WTC11 (cell line): ENCODE measurements at regions not wholly inside any gene's neighbourhood (a gene's known extent, or its start where the extent isn't known, plus 50 kb on each side); places are given as distances from the start of the nearest gene placed in this dataset.

ENCODE experiments used
- ATAC-seq: fragments of 200-7000 bp; cut with Tn5 transposase; 2 replicates; pipeline ENCODE4 v1.10.0; 2021; ENCODE audit warnings: mild to moderate bottlenecking, moderate library complexity
- CTCF ChIA-PET: fragments of 300-600 bp; sonication (Branson Sonifier 250); formaldehyde crosslinking; loops from one replicate; lab custom pipeline; 2021; ENCODE audit warnings: antibody characterized with exemption; lab: Charles Lee
- POLR2A ChIA-PET: fragments of 350-600 bp; sonication (Branson Sonifier 250); formaldehyde crosslinking; loops from one replicate; lab custom pipeline; 2021; ENCODE audit warnings: antibody characterized with exemption; lab: Charles Lee
- DNase-seq: peaks from one replicate; pipeline ENCODE4 v3.0.0; 2021; ENCODE audit warnings: low spot score
- H3K27ac Mint-ChIP-seq: 2 replicates; pipeline ENCODE4 v1.8.0; 2021; ENCODE audit warnings: mixed read lengths
- H3K27me3 Mint-ChIP-seq: 2 replicates; pipeline ENCODE4 v1.8.0; 2021; ENCODE audit warnings: low read depth, mild to moderate bottlenecking, moderate library complexity, mixed read lengths
- H3K36me3 Mint-ChIP-seq: 2 replicates; pipeline ENCODE4 v1.8.0; 2021; ENCODE audit warnings: mixed read lengths
- H3K4me1 Mint-ChIP-seq: 2 replicates; pipeline ENCODE4 v1.8.0; 2022; ENCODE audit warnings: mixed read lengths
- H3K4me3 Mint-ChIP-seq: 2 replicates; pipeline ENCODE4 v1.8.0; 2021; ENCODE audit warnings: mild to moderate bottlenecking, moderate library complexity, mixed read lengths
- H3K9me3 Mint-ChIP-seq: 2 replicates; pipeline ENCODE4 v1.8.0; 2021; ENCODE audit warnings: mixed read lengths
- GTF2I ChIP-seq: fragments of 250-450 bp; sonication (Bioruptor Pico); conservative IDR thresholded peaks from 2 replicates; pipeline ENCODE4 v1.4.0; 2021; ENCODE audit warnings: mild to moderate bottlenecking
- HMGA2 ChIP-seq: fragments of 250-450 bp; sonication (Bioruptor Pico); IDR thresholded peaks from 2 replicates; pipeline ENCODE4 v1.4.0; 2021; ENCODE audit warnings: mild to moderate bottlenecking, moderate library complexity
- JAZF1 ChIP-seq: fragments of 250-450 bp; sonication (Bioruptor Pico); IDR thresholded peaks from 2 replicates; pipeline ENCODE4 v1.9.0; 2021; ENCODE audit warnings: moderate library complexity, mild to moderate bottlenecking, inconsistent platforms
- JUN ChIP-seq: sonication (generic); formaldehyde crosslinking; IDR thresholded peaks from 2 replicates; pipeline ENCODE4 v1.8.0; 2023; ENCODE audit warnings: mild to moderate bottlenecking, missing genetic modification reagents
- NFE2L1 ChIP-seq: sonication (generic); formaldehyde crosslinking; IDR thresholded peaks from 2 replicates; pipeline ENCODE4 v1.8.1; 2023; ENCODE audit warnings: missing genetic modification reagents
- NFYB ChIP-seq: sonication (generic); formaldehyde crosslinking; conservative IDR thresholded peaks from 2 replicates; pipeline ENCODE4 v1.8.0; 2022; ENCODE audit warnings: low read depth, missing genetic modification reagents
- RELA ChIP-seq: sonication (generic); formaldehyde crosslinking; IDR thresholded peaks from 2 replicates; pipeline ENCODE4 v1.8.1; 2022; ENCODE audit warnings: missing genetic modification reagents, mild to moderate bottlenecking, borderline replicate concordance
- SP1 ChIP-seq: sonication (generic); formaldehyde crosslinking; conservative IDR thresholded peaks from 2 replicates; pipeline ENCODE4 v1.8.1; 2022; ENCODE audit warnings: missing genetic modification reagents
- ZBTB21 ChIP-seq: sonication (generic); formaldehyde crosslinking; IDR thresholded peaks from 2 replicates; pipeline ENCODE4 v1.8.1; 2023; ENCODE audit warnings: mild to moderate bottlenecking, missing genetic modification reagents, borderline replicate concordance
- ZNF219 ChIP-seq: sonication (generic); formaldehyde crosslinking; IDR thresholded peaks from 2 replicates; pipeline ENCODE4 v1.8.0; 2023; ENCODE audit warnings: missing genetic modification reagents, mild to moderate bottlenecking, borderline replicate concordance
- ZNF232 ChIP-seq: sonication (generic); formaldehyde crosslinking; IDR thresholded peaks from 2 replicates; pipeline ENCODE4 v1.8.0; 2022; ENCODE audit warnings: mild to moderate bottlenecking, missing genetic modification reagents
- ZNF263 ChIP-seq: sonication (generic); formaldehyde crosslinking; IDR thresholded peaks from 2 replicates; pipeline ENCODE4 v1.8.1; 2022; ENCODE audit warnings: low read depth, mild to moderate bottlenecking, moderate library complexity, missing genetic modification reagents
- ZNF317 ChIP-seq: sonication (generic); formaldehyde crosslinking; IDR thresholded peaks from 2 replicates; pipeline ENCODE4 v1.8.1; 2023; ENCODE audit warnings: low read depth, mild to moderate bottlenecking, moderate library complexity, missing genetic modification reagents, borderline replicate concordance
- ZNF396 ChIP-seq: fragments of 250-450 bp; sonication (Bioruptor Pico); IDR thresholded peaks from 2 replicates; pipeline ENCODE4 v1.8.0; 2021; ENCODE audit warnings: mild to moderate bottlenecking, moderate library complexity, borderline replicate concordance
- ZNF416 ChIP-seq: fragments of 250-450 bp; sonication (Bioruptor Pico); IDR thresholded peaks from 2 replicates; pipeline ENCODE4 v1.9.0; 2021; ENCODE audit warnings: mild to moderate bottlenecking, inconsistent platforms
- TF ChIP-seq, protein P1 (sequence below): sonication (generic); formaldehyde crosslinking; IDR thresholded peaks from 2 replicates; pipeline ENCODE4 v1.8.1; 2022; ENCODE audit warnings: mild to moderate bottlenecking, moderate library complexity, missing genetic modification reagents
- TF ChIP-seq, protein P2 (sequence below): fragments of 250-450 bp; sonication (Bioruptor Pico); IDR thresholded peaks from 2 replicates; pipeline ENCODE4 v1.9.0; 2021; ENCODE audit warnings: moderate library complexity, mild to moderate bottlenecking, inconsistent platforms, borderline replicate concordance
- TF ChIP-seq, protein P3 (sequence below): sonication (generic); formaldehyde crosslinking; IDR thresholded peaks from 2 replicates; pipeline ENCODE4 v1.8.0; 2022; ENCODE audit warnings: mild to moderate bottlenecking, missing genetic modification reagents
- TF ChIP-seq, protein P4 (sequence below): fragments of 250-450 bp; sonication (Bioruptor Pico); IDR thresholded peaks from 2 replicates; pipeline ENCODE4 v2.1.2; 2022; ENCODE audit warnings: mild to moderate bottlenecking, moderate library complexity
- TF ChIP-seq, protein P5 (sequence below): sonication (generic); formaldehyde crosslinking; IDR thresholded peaks from 2 replicates; pipeline ENCODE4 v1.8.1; 2023; ENCODE audit warnings: mild to moderate bottlenecking, moderate library complexity, missing genetic modification reagents
- TF ChIP-seq, protein P6 (sequence below): sonication (generic); formaldehyde crosslinking; IDR thresholded peaks from 2 replicates; pipeline ENCODE4 v1.8.1; 2022; ENCODE audit warnings: low read depth, missing genetic modification reagents, borderline replicate concordance
- TF ChIP-seq, protein P7 (sequence below): sonication (generic); formaldehyde crosslinking; IDR thresholded peaks from 2 replicates; pipeline ENCODE4 v1.8.1; 2022; ENCODE audit warnings: missing genetic modification reagents, borderline replicate concordance
- TF ChIP-seq, protein P8 (sequence below): sonication (generic); formaldehyde crosslinking; IDR thresholded peaks from 2 replicates; pipeline ENCODE4 v1.8.0; 2023; ENCODE audit warnings: missing genetic modification reagents, mild to moderate bottlenecking, borderline replicate concordance

DNA sequence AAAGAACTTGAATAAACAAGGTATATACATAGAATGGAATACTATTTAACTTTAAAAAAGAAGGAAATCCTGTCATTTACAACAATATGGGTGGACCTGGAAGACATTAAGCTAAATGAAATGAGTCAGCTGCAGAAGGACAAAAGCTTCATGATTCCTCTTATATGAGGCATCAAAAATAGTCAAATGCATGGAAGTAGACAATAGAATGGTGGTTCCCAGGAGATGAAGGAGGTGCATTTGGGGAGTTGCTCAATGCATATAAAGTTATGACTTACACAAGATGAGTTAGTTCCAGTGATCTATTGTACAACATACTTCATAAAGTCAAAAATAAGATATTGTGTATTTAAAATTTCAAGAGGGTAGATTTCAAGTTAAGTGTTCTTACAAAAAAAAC is 426.1 kb upstream of the UBE2E3 start (continued):
- TF ChIP-seq ZNF263 (CRISPR knock-in tag) (no peak), JAZF1 (CRISPR knock-in tag) (no peak), SP1 (CRISPR knock-in tag) (no peak), HMGA2 (CRISPR knock-in tag) (no peak), ZNF416 (CRISPR knock-in tag) (no peak), ZNF232 (CRISPR knock-in tag) (no peak)
- TF ChIP-seq, protein P1, sequence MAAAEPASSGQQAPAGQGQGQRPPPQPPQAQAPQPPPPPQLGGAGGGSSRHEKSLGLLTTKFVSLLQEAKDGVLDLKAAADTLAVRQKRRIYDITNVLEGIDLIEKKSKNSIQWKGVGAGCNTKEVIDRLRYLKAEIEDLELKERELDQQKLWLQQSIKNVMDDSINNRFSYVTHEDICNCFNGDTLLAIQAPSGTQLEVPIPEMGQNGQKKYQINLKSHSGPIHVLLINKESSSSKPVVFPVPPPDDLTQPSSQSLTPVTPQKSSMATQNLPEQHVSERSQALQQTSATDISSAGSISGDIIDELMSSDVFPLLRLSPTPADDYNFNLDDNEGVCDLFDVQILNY (CRISPR knock-in tag), result no peak
- TF ChIP-seq, all 79 proteins: peak for 0

DNA sequence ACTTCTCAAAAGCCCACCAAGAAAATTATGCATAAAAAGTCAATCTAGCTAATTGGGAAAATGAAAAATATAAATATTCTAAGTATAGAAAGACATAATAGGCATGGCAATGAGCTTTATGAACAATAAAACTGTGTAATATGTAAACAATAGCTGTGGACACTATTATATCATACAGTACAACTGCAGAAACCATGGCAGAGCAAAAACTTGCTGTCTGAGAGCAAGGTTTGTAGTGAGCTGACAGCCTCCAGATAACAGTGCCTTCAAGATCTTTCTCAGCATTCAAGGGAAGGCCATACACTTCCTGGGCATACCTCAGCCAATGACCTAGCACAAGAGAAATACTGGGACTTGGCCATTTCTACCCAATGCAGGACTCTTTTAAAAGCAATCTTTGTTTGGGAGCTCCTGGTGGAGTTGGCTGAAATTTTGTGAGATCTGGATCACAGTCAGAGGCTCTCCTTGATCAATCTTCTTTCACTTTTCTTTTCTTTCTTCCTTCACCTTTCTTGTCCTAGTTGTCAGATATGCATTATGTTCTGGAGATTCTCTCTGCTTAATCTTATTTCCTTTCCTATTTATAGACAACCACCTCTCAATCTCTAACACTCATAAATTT is 427.2 kb upstream of the UBE2E3 start:
- TF ChIP-seq, protein P2, sequence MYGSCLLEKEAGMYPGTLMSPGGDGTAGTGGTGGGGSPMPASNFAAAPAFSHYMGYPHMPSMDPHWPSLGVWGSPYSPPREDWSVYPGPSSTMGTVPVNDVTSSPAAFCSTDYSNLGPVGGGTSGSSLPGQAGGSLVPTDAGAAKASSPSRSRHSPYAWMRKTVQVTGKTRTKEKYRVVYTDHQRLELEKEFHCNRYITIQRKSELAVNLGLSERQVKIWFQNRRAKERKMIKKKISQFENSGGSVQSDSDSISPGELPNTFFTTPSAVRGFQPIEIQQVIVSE, result no peak
- TF ChIP-seq, protein P3, sequence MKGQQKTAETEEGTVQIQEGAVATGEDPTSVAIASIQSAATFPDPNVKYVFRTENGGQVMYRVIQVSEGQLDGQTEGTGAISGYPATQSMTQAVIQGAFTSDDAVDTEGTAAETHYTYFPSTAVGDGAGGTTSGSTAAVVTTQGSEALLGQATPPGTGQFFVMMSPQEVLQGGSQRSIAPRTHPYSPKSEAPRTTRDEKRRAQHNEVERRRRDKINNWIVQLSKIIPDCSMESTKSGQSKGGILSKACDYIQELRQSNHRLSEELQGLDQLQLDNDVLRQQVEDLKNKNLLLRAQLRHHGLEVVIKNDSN, result no peak
- TF ChIP-seq NFE2L1 (CRISPR knock-in tag) (no peak), ZBTB21 (CRISPR knock-in tag) (no peak), GTF2I (CRISPR knock-in tag) (no peak), ZNF396 (no peak), JUN (CRISPR knock-in tag) (no peak), ZNF219 (CRISPR knock-in tag) (no peak), ZNF317 (CRISPR knock-in tag) (no peak), RELA (CRISPR knock-in tag) (no peak), NFYB (no peak)
- TF ChIP-seq, protein P4, sequence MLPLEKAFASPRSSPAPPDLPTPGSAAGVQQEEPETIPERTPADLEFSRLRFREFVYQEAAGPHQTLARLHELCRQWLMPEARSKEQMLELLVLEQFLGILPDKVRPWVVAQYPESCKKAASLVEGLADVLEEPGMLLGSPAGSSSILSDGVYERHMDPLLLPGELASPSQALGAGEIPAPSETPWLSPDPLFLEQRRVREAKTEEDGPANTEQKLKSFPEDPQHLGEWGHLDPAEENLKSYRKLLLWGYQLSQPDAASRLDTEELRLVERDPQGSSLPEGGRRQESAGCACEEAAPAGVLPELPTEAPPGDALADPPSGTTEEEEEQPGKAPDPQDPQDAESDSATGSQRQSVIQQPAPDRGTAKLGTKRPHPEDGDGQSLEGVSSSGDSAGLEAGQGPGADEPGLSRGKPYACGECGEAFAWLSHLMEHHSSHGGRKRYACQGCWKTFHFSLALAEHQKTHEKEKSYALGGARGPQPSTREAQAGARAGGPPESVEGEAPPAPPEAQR (CRISPR knock-in tag), result no peak
- TF ChIP-seq, protein P5, sequence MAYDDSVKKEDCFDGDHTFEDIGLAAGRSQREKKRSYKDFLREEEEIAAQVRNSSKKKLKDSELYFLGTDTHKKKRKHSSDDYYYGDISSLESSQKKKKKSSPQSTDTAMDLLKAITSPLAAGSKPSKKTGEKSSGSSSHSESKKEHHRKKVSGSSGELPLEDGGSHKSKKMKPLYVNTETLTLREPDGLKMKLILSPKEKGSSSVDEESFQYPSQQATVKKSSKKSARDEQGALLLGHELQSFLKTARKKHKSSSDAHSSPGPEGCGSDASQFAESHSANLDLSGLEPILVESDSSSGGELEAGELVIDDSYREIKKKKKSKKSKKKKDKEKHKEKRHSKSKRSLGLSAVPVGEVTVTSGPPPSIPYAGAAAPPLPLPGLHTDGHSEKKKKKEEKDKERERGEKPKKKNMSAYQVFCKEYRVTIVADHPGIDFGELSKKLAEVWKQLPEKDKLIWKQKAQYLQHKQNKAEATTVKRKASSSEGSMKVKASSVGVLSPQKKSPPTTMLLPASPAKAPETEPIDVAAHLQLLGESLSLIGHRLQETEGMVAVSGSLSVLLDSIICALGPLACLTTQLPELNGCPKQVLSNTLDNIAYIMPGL (CRISPR knock-in tag), result no peak
- TF ChIP-seq, protein P6, sequence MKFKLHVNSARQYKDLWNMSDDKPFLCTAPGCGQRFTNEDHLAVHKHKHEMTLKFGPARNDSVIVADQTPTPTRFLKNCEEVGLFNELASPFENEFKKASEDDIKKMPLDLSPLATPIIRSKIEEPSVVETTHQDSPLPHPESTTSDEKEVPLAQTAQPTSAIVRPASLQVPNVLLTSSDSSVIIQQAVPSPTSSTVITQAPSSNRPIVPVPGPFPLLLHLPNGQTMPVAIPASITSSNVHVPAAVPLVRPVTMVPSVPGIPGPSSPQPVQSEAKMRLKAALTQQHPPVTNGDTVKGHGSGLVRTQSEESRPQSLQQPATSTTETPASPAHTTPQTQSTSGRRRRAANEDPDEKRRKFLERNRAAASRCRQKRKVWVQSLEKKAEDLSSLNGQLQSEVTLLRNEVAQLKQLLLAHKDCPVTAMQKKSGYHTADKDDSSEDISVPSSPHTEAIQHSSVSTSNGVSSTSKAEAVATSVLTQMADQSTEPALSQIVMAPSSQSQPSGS (CRISPR knock-in tag), result no peak
- TF ChIP-seq, protein P7, sequence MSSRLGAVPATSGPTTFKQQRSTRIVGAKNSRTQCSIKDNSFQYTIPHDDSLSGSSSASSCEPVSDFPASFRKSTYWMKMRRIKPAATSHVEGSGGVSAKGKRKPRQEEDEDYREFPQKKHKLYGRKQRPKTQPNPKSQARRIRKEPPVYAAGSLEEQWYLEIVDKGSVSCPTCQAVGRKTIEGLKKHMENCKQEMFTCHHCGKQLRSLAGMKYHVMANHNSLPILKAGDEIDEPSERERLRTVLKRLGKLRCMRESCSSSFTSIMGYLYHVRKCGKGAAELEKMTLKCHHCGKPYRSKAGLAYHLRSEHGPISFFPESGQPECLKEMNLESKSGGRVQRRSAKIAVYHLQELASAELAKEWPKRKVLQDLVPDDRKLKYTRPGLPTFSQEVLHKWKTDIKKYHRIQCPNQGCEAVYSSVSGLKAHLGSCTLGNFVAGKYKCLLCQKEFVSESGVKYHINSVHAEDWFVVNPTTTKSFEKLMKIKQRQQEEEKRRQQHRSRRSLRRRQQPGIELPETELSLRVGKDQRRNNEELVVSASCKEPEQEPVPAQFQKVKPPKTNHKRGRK (CRISPR knock-in tag), result no peak
- TF ChIP-seq, protein P8, sequence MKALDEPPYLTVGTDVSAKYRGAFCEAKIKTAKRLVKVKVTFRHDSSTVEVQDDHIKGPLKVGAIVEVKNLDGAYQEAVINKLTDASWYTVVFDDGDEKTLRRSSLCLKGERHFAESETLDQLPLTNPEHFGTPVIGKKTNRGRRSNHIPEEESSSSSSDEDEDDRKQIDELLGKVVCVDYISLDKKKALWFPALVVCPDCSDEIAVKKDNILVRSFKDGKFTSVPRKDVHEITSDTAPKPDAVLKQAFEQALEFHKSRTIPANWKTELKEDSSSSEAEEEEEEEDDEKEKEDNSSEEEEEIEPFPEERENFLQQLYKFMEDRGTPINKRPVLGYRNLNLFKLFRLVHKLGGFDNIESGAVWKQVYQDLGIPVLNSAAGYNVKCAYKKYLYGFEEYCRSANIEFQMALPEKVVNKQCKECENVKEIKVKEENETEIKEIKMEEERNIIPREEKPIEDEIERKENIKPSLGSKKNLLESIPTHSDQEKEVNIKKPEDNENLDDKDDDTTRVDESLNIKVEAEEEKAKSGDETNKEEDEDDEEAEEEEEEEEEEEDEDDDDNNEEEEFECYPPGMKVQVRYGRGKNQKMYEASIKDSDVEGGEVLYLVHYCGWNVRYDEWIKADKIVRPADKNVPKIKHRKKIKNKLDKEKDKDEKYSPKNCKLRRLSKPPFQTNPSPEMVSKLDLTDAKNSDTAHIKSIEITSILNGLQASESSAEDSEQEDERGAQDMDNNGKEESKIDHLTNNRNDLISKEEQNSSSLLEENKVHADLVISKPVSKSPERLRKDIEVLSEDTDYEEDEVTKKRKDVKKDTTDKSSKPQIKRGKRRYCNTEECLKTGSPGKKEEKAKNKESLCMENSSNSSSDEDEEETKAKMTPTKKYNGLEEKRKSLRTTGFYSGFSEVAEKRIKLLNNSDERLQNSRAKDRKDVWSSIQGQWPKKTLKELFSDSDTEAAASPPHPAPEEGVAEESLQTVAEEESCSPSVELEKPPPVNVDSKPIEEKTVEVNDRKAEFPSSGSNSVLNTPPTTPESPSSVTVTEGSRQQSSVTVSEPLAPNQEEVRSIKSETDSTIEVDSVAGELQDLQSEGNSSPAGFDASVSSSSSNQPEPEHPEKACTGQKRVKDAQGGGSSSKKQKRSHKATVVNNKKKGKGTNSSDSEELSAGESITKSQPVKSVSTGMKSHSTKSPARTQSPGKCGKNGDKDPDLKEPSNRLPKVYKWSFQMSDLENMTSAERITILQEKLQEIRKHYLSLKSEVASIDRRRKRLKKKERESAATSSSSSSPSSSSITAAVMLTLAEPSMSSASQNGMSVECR (CRISPR knock-in tag), result no peak
- ChIA-PET POLR2A (no interaction called here), CTCF (interaction anchor here (0.6 kb wide), 1 partner anchor 40 kb away, joined by 5 read pairs; no protein-coding TSS in a partner anchor)
- H3K36me3 Mint-ChIP-seq, result no peaks in the 10 kb centered on the region
- no peak overlapping the region for H3K4me3 Mint-ChIP-seq
- H3K27me3 Mint-ChIP-seq, result no peaks in the 10 kb centered on the region
- peaks cover 7% of the 10 kb centered on the region for H3K9me3 Mint-ChIP-seq
- no peaks in the 10 kb centered on the region for H3K4me1 Mint-ChIP-seq
- no peak overlapping the region for H3K27ac Mint-ChIP-seq
- ATAC-seq, result no peak
- DNase-seq, result no peak
